ENCODE measurements at regions not wholly inside any gene's neighbourhood (a gene's known extent, or its start where the extent isn't known, plus 50 kb on each side); places are given as distances from the start of the nearest gene placed in this dataset.

DNA sequence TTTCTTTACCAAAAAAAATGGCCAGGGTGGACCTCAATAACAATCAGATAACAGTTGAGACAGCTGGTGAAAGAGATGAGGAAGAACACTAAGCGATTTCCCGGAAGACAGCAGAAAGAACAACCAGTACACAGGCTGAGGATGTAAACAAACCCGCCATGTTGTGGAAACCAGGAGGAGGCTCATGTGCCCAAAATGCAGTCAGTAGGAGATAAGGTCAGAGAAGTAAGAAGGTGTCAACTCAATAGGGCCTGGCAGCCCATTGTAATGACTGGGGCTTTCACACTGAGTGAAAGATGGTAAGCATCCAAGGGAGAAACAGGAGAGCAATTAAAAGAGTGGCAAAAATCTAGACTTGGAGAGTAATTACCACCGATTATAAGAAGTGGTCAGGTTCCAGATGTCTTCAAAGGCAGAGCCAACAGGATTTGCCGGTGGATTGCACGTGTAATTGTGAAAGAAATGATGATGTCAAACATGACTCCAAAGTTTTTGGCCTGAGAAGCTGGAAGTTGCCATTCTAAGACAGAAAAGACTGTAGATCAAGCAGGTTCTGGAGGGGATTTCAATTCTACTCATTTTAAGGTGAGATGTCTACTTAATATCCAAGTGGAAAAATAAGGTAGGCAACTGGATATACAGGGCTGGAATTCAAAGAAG is 77.7 kb upstream of the CYP1B1 start (continued):
- TF ChIP-seq, protein P1, sequence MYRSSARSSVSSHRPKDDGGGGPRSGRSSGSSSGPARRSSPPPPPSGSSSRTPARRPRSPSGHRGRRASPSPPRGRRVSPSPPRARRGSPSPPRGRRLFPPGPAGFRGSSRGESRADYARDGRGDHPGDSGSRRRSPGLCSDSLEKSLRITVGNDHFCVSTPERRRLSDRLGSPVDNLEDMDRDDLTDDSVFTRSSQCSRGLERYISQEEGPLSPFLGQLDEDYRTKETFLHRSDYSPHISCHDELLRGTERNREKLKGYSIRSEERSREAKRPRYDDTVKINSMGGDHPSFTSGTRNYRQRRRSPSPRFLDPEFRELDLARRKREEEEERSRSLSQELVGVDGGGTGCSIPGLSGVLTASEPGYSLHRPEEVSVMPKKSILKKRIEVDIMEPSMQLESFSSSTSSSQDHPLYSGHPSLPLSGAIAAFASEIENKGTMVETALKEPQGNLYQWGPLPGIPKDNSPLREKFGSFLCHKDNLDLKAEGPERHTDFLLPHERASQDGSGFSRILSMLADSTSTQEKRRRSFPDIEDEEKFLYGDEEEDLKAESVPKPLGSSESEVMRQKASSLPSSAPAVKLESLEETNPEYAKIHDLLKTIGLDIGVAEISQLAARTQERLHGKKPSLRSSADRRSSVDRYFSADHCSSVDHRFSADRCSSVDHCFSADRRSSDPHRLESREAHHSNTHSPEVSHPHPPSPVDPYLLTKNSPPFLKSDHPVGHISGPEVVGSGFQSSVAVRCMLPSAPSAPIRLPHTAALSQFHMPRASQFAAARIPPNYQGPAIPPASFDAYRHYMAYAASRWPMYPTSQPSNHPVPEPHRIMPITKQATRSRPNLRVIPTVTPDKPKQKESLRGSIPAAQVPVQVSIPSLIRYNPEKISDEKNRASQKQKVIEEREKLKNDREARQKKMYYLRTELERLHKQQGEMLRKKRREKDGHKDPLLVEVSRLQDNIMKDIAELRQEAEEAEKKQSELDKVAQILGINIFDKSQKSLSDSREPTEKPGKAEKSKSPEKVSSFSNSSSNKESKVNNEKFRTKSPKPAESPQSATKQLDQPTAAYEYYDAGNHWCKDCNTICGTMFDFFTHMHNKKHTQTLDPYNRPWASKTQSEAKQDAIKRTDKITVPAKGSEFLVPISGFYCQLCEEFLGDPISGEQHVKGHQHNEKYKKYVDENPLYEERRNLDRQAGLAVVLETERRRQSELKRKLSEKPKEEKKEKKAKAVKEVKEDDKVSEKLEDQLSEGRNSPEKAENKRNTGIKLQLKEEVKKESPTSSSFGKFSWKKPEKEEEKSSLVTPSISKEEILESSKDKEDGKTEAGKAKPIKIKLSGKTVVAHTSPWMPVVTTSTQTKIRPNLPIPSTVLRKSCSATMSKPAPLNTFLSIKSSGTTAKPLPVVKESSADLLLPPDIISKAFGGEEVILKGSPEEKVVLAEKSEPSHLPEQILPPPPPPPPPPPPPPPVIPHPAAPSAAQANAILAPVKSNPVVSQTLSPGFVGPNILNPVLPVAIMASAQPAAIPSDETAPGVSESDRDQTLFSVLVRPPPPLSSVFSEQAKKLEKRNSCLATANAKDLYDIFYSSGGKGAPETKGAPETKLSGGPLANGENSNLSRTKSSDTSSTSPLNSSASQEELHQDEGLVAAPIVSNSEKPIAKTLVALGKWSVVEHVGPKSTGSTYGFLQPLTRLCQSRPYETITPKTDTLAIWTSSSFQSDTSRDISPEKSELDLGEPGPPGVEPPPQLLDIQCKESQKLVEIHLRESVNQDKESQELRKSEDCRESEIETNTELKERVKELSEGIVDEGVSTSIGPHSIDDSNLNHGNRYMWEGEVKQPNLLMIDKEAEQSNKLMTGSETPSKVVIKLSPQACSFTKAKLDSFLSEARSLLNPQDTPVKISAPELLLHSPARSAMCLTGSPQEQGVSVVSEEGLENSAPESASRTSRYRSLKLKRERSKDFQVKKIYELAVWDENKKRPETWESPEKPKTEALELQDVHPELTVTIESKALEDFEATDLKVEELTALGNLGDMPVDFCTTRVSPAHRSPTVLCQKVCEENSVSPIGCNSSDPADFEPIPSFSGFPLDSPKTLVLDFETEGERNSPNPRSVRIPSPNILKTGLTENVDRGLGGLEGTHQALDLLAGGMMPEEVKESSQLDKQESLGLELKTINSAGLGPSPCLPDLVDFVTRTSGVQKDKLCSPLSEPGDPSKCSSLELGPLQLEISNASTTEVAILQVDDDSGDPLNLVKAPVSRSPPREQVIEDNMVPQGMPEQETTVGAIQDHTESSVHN (IDR thresholded peaks at IDR 0.05; ENCODE audit: borderline replicate concordance in 1 of 2, low read depth in 1 of 2), result no peak
- TF ChIP-seq MTA2 (IDR thresholded peaks at IDR 0.05; ENCODE audit: low read depth) (no peak), MCM3 (IDR thresholded peaks at IDR 0.05) (no peak), ELF2 (CRISPR knock-in tag; IDR thresholded peaks at IDR 0.05) (no peak), ZKSCAN3 (CRISPR knock-in tag; IDR thresholded peaks at IDR 0.05) (no peak), RCOR1 (IDR thresholded peaks at IDR 0.05; ENCODE audit: borderline replicate concordance in 1 of 2, low read depth in 2 of 2, low read length in 2 of 2) (0 out of 4 replicates have a peak, but pooled peaks of 1 of the 2 experiments have one; percentile 11), BRD4 (IDR thresholded peaks at IDR 0.05) (no peak), ZNF263 (CRISPR knock-in tag; IDR thresholded peaks at IDR 0.05; ENCODE audit: borderline replicate concordance) (no peak), ELF4 (CRISPR knock-in tag; IDR thresholded peaks at IDR 0.05) (no peak), ZC3H11A (IDR thresholded peaks at IDR 0.05; ENCODE audit: low read depth, low read length) (0 out of 2 replicates have a peak, but pooled peaks have one; percentile 49), PHTF2 (CRISPR knock-in tag; IDR thresholded peaks at IDR 0.05) (no peak), NBN (IDR thresholded peaks at IDR 0.05; ENCODE audit: low read depth) (no peak), CBFA2T2 (conservative IDR thresholded peaks at IDR 0.05) (no peak), YBX1 (IDR thresholded peaks at IDR 0.05) (no peak)
- TF ChIP-seq, protein P2, sequence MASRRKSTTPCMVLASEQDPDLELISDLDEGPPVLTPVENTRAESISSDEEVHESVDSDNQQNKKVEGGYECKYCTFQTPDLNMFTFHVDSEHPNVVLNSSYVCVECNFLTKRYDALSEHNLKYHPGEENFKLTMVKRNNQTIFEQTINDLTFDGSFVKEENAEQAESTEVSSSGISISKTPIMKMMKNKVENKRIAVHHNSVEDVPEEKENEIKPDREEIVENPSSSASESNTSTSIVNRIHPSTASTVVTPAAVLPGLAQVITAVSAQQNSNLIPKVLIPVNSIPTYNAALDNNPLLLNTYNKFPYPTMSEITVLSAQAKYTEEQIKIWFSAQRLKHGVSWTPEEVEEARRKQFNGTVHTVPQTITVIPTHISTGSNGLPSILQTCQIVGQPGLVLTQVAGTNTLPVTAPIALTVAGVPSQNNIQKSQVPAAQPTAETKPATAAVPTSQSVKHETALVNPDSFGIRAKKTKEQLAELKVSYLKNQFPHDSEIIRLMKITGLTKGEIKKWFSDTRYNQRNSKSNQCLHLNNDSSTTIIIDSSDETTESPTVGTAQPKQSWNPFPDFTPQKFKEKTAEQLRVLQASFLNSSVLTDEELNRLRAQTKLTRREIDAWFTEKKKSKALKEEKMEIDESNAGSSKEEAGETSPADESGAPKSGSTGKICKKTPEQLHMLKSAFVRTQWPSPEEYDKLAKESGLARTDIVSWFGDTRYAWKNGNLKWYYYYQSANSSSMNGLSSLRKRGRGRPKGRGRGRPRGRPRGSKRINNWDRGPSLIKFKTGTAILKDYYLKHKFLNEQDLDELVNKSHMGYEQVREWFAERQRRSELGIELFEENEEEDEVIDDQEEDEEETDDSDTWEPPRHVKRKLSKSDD (conservative IDR thresholded peaks at IDR 0.05; ENCODE audit: low read length), result no peak
- TF ChIP-seq, protein P3, sequence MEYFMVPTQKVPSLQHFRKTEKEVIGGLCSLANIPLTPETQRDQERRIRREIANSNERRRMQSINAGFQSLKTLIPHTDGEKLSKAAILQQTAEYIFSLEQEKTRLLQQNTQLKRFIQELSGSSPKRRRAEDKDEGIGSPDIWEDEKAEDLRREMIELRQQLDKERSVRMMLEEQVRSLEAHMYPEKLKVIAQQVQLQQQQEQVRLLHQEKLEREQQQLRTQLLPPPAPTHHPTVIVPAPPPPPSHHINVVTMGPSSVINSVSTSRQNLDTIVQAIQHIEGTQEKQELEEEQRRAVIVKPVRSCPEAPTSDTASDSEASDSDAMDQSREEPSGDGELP (CRISPR knock-in tag; IDR thresholded peaks at IDR 0.05; ENCODE audit: borderline replicate concordance), result no peak
- TF ChIP-seq, protein P4, sequence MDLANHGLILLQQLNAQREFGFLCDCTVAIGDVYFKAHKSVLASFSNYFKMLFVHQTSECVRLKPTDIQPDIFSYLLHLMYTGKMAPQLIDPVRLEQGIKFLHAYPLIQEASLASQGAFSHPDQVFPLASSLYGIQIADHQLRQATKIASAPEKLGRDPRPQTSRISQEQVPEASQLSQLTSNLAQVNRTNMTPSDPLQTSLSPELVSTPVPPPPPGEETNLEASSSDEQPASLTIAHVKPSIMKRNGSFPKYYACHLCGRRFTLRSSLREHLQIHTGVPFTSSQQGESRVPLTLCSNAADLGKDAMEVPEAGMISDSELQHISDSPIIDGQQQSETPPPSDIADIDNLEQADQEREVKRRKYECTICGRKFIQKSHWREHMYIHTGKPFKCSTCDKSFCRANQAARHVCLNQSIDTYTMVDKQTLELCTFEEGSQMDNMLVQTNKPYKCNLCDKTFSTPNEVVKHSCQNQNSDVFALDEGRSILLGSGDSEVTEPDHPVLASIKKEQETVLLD (IDR thresholded peaks at IDR 0.05), result no peak

Measured in K562 (cell line).